IMR-90 (cell line): ENCODE measurements at regions not wholly inside any gene's neighbourhood (a gene's known extent, or its start where the extent isn't known, plus 50 kb on each side); places are given as distances from the start of the nearest gene placed in this dataset.

Source experiments
- CEBPB ChIP-seq: IDR thresholded peaks from 2 replicates; pipeline ENCODE4 v1.6.1; 2012; ENCODE audit warnings: low read depth, low read length, improper control_type of control experiment
- CTCF ChIP-seq: conservative IDR thresholded peaks from 2 replicates; pipeline ENCODE4 v1.5.1; 2012; ENCODE audit warnings: mild to moderate bottlenecking, low read depth, low read length, improper control_type of control experiment
- ELK1 ChIP-seq: fragments of 150-350 bp; IDR thresholded peaks from 2 replicates; pipeline ENCODE4 v1.6.1; 2016; ENCODE audit warnings: low read depth, mild to moderate bottlenecking, low read length, moderate library complexity, borderline replicate concordance
- FOS ChIP-seq: fragments of 150-350 bp; IDR thresholded peaks from 2 replicates; pipeline ENCODE4 v1.6.1; 2016; ENCODE audit warnings: low read depth, low read length
- MAZ ChIP-seq: IDR thresholded peaks from 2 replicates; pipeline ENCODE4 v1.6.1; 2012; ENCODE audit warnings: low read depth, mild to moderate bottlenecking, low read length, improper control_type of control experiment, moderate library complexity, borderline replicate concordance
- POLR2A ChIP-seq: IDR thresholded peaks from 2 replicates; pipeline ENCODE4 v1.6.1; 2012; ENCODE audit warnings: mild to moderate bottlenecking, low read depth, low read length
- RFX5 ChIP-seq: IDR thresholded peaks from 2 replicates; pipeline ENCODE4 v1.8.0; 2012; ENCODE audit warnings: low read depth, mild to moderate bottlenecking, low read length, moderate library complexity
- SMC3 ChIP-seq: fragments of 150-350 bp; IDR thresholded peaks from 2 replicates; pipeline ENCODE4 v1.6.1; 2016; ENCODE audit warnings: low read depth, mild to moderate bottlenecking, antibody characterized with exemption, low read length, moderate library complexity
- USF2 ChIP-seq: fragments of 150-350 bp; IDR thresholded peaks from 2 replicates; pipeline ENCODE4 v1.6.1; 2017; ENCODE audit warnings: mild to moderate bottlenecking, antibody characterized with exemption, low read length, low read depth

- no peak for TF ChIP-seq CEBPB
- no peak for TF ChIP-seq CTCF
- TF ChIP-seq POLR2A, result no peak
- TF ChIP-seq ELK1, result no peak
- no peak for TF ChIP-seq RFX5
- no peak for TF ChIP-seq SMC3
- TF ChIP-seq FOS, result no peak
- no peak for TF ChIP-seq USF2
- no peak for TF ChIP-seq MAZ
Measured at GRCh38 chr6:56759521-56759920, 116.8 kb upstream of the DST start.
